ENCODE measurements at regions not wholly inside any gene's neighbourhood (a gene's known extent, or its start where the extent isn't known, plus 50 kb on each side); places are given as distances from the start of the nearest gene placed in this dataset.

GRCh38 chr15:38781196-38781595 is 216.6 kb upstream of the RASGRP1 start:
- CTCF ChIA-PET, result no interaction called here
- WGBS (ENCODE audit: low lambda C conversion rate), result 71% methylated on average over 2 of the region's 2 CpGs
- Histone ChIP-seq H4K20me1 (ENCODE audit: insufficient read depth) (no peaks in the 10 kb centered on the region), H3K27me3 (ENCODE audit: insufficient read depth) (no peaks in the 10 kb centered on the region), H3K36me3 (replicated peaks in 1 of 2; ENCODE audit: control insufficient read depth in 1 of 2, insufficient read depth in 2 of 2, low read length in 1 of 2) (no peaks in the 10 kb centered on the region), H3K4me3 (ENCODE audit: low read depth in 2 of 2, low read length in 1 of 2) (no peak overlapping the region), H3F3A (replicated peaks; ENCODE audit: insufficient read depth) (no peaks in the 10 kb centered on the region), H3K9me3 (no peaks in the 10 kb centered on the region), H3K4me2 (no peak overlapping the region), H3K79me2 (ENCODE audit: insufficient read depth) (no peaks in the 10 kb centered on the region), H2AFZ (ENCODE audit: low read depth) (no peak overlapping the region), H3K27ac (ENCODE audit: low read depth in 2 of 2, low read length in 1 of 2) (no peak overlapping the region), H3K9ac (no peak overlapping the region), H3K9me2 (no peaks in the 10 kb centered on the region), H3K4me1 (ENCODE audit: control insufficient read depth in 1 of 2, insufficient read depth in 2 of 2, low read depth in 1 of 2, low read length in 1 of 2) (no peaks in the 10 kb centered on the region)
- POLR2A ChIA-PET, result no interaction called here
- DNase-seq, result no peak
- TF ChIP-seq FOXJ3 (CRISPR knock-in tag; IDR thresholded peaks at IDR 0.05) (no peak), FOSL2 (IDR thresholded peaks at IDR 0.05; ENCODE audit: borderline replicate concordance, low read depth) (no peak), RCOR1 (IDR thresholded peaks at IDR 0.05; ENCODE audit: low read length) (no peak), TCF12 (IDR thresholded peaks at IDR 0.05) (no peak), USF2 (IDR thresholded peaks at IDR 0.05; ENCODE audit: borderline replicate concordance, low read depth, low read length) (no peak), SMC3 (IDR thresholded peaks at IDR 0.05; ENCODE audit: low read depth, low read length) (no peak), TAF1 (IDR thresholded peaks at IDR 0.05; ENCODE audit: borderline replicate concordance, low read depth, low read length) (no peak), GATA2 (CRISPR knock-in tag; IDR thresholded peaks at IDR 0.05) (no peak), EZH2phosphoT487 (IDR thresholded peaks at IDR 0.05; ENCODE audit: borderline replicate concordance, low read depth) (no peak), TEAD4 (IDR thresholded peaks at IDR 0.05; ENCODE audit: borderline replicate concordance, insufficient read depth) (no peak), RAD21 (IDR thresholded peaks at IDR 0.05; ENCODE audit: low read length) (no peak), USF1 (IDR thresholded peaks at IDR 0.05; ENCODE audit: borderline replicate concordance, low read depth) (no peak), MAX (IDR thresholded peaks at IDR 0.05; ENCODE audit: low read depth) (no peak), JUND (IDR thresholded peaks at IDR 0.05) (no peak), NFIC (IDR thresholded peaks at IDR 0.05; ENCODE audit: borderline replicate concordance) (no peak), YY1 (IDR thresholded peaks at IDR 0.05; ENCODE audit: low read depth) (no peak)
- TF ChIP-seq, protein P1, sequence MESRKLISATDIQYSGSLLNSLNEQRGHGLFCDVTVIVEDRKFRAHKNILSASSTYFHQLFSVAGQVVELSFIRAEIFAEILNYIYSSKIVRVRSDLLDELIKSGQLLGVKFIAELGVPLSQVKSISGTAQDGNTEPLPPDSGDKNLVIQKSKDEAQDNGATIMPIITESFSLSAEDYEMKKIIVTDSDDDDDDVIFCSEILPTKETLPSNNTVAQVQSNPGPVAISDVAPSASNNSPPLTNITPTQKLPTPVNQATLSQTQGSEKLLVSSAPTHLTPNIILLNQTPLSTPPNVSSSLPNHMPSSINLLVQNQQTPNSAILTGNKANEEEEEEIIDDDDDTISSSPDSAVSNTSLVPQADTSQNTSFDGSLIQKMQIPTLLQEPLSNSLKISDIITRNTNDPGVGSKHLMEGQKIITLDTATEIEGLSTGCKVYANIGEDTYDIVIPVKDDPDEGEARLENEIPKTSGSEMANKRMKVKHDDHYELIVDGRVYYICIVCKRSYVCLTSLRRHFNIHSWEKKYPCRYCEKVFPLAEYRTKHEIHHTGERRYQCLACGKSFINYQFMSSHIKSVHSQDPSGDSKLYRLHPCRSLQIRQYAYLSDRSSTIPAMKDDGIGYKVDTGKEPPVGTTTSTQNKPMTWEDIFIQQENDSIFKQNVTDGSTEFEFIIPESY (IDR thresholded peaks at IDR 0.05; ENCODE audit: borderline replicate concordance, low read depth), result no peak
- TF ChIP-seq, protein P2, sequence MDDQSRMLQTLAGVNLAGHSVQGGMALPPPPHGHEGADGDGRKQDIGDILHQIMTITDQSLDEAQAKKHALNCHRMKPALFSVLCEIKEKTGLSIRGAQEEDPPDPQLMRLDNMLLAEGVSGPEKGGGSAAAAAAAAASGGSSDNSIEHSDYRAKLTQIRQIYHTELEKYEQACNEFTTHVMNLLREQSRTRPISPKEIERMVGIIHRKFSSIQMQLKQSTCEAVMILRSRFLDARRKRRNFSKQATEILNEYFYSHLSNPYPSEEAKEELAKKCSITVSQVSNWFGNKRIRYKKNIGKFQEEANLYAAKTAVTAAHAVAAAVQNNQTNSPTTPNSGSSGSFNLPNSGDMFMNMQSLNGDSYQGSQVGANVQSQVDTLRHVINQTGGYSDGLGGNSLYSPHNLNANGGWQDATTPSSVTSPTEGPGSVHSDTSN (IDR thresholded peaks at IDR 0.05), result no peak
- TF ChIP-seq, protein P3, sequence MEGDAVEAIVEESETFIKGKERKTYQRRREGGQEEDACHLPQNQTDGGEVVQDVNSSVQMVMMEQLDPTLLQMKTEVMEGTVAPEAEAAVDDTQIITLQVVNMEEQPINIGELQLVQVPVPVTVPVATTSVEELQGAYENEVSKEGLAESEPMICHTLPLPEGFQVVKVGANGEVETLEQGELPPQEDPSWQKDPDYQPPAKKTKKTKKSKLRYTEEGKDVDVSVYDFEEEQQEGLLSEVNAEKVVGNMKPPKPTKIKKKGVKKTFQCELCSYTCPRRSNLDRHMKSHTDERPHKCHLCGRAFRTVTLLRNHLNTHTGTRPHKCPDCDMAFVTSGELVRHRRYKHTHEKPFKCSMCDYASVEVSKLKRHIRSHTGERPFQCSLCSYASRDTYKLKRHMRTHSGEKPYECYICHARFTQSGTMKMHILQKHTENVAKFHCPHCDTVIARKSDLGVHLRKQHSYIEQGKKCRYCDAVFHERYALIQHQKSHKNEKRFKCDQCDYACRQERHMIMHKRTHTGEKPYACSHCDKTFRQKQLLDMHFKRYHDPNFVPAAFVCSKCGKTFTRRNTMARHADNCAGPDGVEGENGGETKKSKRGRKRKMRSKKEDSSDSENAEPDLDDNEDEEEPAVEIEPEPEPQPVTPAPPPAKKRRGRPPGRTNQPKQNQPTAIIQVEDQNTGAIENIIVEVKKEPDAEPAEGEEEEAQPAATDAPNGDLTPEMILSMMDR (IDR thresholded peaks at IDR 0.05), result no peak
- TF ChIP-seq, protein P4, sequence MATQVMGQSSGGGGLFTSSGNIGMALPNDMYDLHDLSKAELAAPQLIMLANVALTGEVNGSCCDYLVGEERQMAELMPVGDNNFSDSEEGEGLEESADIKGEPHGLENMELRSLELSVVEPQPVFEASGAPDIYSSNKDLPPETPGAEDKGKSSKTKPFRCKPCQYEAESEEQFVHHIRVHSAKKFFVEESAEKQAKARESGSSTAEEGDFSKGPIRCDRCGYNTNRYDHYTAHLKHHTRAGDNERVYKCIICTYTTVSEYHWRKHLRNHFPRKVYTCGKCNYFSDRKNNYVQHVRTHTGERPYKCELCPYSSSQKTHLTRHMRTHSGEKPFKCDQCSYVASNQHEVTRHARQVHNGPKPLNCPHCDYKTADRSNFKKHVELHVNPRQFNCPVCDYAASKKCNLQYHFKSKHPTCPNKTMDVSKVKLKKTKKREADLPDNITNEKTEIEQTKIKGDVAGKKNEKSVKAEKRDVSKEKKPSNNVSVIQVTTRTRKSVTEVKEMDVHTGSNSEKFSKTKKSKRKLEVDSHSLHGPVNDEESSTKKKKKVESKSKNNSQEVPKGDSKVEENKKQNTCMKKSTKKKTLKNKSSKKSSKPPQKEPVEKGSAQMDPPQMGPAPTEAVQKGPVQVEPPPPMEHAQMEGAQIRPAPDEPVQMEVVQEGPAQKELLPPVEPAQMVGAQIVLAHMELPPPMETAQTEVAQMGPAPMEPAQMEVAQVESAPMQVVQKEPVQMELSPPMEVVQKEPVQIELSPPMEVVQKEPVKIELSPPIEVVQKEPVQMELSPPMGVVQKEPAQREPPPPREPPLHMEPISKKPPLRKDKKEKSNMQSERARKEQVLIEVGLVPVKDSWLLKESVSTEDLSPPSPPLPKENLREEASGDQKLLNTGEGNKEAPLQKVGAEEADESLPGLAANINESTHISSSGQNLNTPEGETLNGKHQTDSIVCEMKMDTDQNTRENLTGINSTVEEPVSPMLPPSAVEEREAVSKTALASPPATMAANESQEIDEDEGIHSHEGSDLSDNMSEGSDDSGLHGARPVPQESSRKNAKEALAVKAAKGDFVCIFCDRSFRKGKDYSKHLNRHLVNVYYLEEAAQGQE (IDR thresholded peaks at IDR 0.05; ENCODE audit: low read depth, low read length), result no peak

Data from SK-N-SH (cell line).